Ishikawa (cell line): ENCODE measurements at regions not wholly inside any gene's neighbourhood (a gene's known extent, or its start where the extent isn't known, plus 50 kb on each side); places are given as distances from the start of the nearest gene placed in this dataset.

ENCODE experiments used
- EGR1 ChIP-seq: IDR thresholded peaks from 2 replicates; pipeline ENCODE4 v1.6.1; 2012
- FOXM1 ChIP-seq: IDR thresholded peaks from 2 replicates; pipeline ENCODE4 v1.6.1; 2012; ENCODE audit warnings: low read depth, borderline replicate concordance
- TF ChIP-seq, protein P1 (sequence below): IDR thresholded peaks from 2 replicates; pipeline ENCODE4 v1.6.1; 2012
- TF ChIP-seq, protein P2 (sequence below): IDR thresholded peaks from 2 replicates; pipeline ENCODE4 v1.6.1; 2012; ENCODE audit warnings: low read depth, mild to moderate bottlenecking

DNA sequence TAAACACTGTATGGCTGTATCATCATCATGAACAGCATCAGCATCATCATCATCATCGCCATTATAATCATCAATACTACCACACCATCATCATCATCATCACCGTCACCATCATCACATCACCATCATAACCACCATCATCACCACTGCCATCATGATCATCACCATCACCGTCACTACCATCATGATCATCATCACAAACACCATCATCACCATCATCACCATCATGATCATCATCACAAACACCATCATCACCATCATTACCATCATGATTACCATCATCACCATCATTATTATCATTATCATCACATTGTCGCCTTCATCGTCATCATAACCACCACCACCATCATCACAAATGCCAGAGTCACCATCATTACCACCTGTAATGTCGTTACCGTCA is 1196.9 kb downstream of the NLGN4X start:
- TF ChIP-seq, protein P1, sequence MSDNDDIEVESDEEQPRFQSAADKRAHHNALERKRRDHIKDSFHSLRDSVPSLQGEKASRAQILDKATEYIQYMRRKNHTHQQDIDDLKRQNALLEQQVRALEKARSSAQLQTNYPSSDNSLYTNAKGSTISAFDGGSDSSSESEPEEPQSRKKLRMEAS = no peak
- TF ChIP-seq FOXM1 (no peak), EGR1 (no peak)
- TF ChIP-seq, protein P2, sequence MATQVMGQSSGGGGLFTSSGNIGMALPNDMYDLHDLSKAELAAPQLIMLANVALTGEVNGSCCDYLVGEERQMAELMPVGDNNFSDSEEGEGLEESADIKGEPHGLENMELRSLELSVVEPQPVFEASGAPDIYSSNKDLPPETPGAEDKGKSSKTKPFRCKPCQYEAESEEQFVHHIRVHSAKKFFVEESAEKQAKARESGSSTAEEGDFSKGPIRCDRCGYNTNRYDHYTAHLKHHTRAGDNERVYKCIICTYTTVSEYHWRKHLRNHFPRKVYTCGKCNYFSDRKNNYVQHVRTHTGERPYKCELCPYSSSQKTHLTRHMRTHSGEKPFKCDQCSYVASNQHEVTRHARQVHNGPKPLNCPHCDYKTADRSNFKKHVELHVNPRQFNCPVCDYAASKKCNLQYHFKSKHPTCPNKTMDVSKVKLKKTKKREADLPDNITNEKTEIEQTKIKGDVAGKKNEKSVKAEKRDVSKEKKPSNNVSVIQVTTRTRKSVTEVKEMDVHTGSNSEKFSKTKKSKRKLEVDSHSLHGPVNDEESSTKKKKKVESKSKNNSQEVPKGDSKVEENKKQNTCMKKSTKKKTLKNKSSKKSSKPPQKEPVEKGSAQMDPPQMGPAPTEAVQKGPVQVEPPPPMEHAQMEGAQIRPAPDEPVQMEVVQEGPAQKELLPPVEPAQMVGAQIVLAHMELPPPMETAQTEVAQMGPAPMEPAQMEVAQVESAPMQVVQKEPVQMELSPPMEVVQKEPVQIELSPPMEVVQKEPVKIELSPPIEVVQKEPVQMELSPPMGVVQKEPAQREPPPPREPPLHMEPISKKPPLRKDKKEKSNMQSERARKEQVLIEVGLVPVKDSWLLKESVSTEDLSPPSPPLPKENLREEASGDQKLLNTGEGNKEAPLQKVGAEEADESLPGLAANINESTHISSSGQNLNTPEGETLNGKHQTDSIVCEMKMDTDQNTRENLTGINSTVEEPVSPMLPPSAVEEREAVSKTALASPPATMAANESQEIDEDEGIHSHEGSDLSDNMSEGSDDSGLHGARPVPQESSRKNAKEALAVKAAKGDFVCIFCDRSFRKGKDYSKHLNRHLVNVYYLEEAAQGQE = no peak
